ENCODE measurements at regions not wholly inside any gene's neighbourhood (a gene's known extent, or its start where the extent isn't known, plus 50 kb on each side); places are given as distances from the start of the nearest gene placed in this dataset.
"Not testable (repeated sequence)": the region's sequence is repeated elsewhere in the genome, so short reads cannot be mapped to it uniquely, and the experiment has no call there.

DNA sequence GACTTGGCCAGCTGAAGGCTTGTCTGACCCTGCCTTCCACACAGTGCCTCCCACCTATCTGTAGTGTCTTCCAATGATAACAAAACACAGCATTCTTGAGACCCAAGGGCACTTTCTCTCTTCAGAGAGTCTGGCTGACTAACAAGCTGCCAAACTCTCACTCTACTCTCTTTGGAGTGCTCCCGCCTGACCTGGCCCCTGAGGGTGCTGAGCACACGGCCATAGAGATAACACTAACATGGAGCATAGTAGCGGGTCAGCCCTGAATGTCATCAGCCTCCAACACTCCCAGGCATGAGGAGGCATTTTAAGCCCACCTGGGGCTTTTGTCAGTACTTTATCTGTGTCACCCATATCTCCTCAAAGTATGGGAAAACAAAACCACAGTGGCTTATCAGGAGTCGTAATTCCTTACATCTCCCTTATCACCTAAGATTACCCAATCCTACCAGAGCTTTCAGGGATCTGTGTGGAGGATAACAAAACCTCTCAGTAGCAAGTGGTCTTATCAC lies 160.3 kb upstream of the TCF4 start:
- peak; percentile 82 for DNase-seq

GRCh38 chr18:55744206-55744605 lies 156.2 kb upstream of the TCF4 start:
- DNase-seq, result no peak

DNA sequence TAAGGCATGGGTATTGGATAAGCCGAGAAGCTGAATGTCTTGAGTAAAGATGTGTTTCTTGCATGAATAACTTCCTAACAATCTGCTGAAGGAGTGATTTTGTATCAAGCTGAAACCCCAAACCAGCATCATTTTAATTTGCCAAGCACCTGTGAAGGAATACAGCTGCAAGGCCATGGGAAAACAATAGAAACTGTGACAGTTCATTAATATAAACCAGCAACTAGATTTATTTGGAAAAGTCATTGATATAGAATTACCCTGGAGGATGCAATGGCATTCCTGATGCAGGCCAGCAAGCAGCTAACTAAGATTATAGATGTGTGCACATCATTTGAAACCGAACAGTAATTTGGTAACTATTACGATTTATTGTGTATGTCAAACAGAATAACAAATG lies 155.7 kb upstream of the TCF4 start:
- no peak for DNase-seq

DNA sequence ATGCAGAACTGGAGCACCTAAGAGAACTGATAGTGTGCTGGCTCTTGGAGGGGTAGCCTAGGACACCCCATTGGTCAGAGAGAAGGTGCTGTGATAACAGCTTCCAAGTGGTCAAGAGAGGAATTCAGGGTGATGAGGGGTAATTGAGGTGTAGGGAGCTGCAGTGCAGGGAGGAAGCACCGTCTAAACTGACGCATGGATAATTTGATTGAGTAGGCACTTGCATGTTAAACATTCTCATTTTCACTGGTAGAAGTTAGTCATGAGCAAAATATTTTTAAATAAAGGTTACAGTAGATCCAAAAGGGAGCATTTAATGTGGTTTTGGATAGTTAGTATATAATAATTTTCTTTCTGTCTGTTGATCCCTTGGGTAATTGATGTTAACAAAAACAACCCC lies 155.1 kb upstream of the TCF4 start:
- no peak for DNase-seq

GRCh38 chr18:55739488-55739887 lies 151.5 kb upstream of the TCF4 start:
- DNase-seq, result no peak

- peak; percentile 42 for DNase-seq
These were observed 150.6 kb upstream of the TCF4 start for GRCh38 chr18:55738483-55739114.

DNA sequence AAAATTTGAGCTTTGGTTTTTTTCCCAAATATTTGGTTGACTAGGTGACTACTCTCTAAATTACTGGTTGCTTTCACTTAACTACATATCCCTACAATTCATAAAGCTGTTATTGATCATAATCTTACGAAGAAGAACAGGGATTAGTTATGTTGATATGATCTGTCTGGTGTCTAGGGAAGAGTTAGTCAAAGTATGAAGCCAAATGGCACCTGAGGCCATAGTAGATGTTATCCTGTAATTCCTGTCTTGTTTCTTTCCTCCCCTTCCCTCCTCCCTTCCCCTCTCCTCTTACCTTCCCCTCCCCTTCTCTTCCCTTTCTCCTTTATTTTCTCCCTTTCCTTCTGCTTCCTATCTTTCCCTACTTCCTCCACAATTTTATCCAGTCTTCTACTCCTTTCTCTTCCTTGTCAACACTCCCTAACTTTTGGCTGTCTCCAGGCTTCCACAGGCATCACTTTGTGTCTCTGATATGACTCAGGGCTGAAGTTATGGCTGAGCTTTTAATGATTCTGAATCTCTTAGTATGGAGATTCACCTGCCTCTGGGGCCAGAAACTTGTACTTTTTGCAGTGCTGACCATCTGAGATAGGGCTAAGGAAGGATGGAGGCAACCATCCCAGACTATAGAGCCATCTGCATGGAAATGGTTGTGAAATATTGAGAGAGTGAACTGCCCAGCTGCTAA lies 149.9 kb upstream of the TCF4 start:
- no peak for DNase-seq

DNA sequence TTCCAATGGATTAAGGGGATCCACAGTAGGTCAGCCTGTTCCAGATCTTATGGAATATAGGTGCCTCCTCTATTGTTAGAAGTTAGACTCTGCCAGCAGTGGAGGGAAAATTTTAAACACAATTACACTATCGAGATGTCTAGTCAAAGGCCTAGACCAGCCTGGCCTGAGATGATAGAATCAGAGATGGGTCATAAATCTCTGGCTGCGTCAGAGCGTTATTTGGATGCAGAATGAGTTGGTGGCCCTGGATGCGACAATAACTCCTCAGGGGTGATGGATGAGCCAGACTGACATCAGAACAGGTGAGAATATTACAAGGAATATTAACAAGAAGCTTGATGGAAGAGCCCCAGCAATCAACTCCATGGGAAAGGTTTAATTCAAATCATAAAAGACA lies 149.3 kb upstream of the TCF4 start:
- DNase-seq, result no peak

GRCh38 chr18:55735969-55736368 lies 148.0 kb upstream of the TCF4 start:
- no peak for DNase-seq

DNA sequence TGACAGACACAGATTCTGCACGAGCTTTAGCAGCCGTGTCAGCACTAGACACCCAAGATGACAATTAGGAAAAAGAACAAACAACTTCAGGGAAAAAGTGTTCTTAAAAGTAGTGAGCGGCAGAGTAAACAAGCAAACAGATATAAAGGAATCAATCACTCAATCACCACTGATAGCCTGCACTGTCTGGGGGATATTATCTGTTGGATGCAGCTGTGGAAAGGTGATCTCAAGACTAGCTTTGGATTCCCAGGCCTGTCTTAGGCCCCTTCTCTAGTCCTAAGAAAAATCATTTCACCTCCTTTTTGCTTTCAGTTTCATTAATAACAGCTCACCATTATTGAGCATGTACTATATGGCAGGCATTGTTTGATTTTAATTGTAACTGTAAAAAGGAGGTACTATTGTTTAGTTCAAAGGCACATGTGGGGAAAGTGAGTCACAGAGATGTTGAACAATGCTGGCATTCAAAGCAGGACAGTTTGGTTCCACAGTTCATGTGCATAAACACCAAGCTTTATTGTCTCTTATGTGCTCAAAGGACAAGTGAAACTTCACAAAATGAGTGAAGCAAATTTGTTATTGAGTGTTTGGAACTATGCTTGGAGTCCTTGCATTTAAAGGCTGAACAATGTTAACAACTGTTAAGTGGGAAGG lies 147.3 kb upstream of the TCF4 start:
- no peak for DNase-seq

DNA sequence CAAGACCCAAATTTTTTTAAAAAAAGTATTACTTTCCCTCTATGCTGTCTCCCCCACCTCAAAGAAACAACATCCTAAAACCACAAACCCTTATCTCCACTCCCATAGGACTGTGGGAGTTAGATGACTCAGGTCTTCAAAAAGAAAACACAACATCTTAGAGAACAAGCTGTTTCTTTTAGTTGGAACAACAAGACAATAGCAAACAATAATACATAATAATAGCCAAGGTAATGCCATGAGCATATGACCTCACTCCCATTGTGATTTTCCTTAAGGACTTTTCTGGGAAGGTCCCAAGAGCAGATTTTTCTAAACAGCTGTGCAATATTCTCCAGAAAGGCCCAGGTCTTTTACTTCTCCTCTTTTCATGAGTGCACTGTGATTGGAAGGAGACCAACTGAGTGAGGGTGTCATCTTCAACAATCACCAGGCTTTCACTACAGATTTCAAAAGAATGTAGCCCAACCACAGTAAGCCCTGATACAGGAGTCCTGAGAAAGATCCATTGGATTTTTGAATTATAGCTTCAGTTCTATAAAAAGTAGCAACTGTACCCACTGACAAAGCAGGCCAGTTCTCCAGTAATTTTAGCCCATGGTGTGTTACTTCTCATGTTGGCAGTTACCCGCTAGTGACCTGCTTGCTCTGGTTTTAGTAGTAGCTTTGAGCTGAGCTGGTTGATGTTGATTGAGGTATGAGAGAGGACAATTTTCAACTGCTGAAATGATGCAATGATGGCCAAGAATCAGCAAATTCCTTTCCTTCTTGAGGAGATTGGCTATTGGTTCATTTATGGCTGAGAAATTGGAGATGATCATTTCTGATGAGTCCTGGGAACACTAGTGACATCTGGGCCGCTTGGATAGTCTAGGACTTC lies 144.5 kb upstream of the TCF4 start:
- DNase-seq, result peak; percentile 52

GRCh38 chr18:55731594-55732042 lies 143.6 kb upstream of the TCF4 start:
- DNase-seq, result no peak

- DNase-seq, result not testable (repeated sequence)
These were observed 133.0 kb upstream of the TCF4 start for GRCh38 chr18:55721006-55721405.

GRCh38 chr18:55713707-55714106 lies 125.7 kb upstream of the TCF4 start:
- no peak for DNase-seq

DNA sequence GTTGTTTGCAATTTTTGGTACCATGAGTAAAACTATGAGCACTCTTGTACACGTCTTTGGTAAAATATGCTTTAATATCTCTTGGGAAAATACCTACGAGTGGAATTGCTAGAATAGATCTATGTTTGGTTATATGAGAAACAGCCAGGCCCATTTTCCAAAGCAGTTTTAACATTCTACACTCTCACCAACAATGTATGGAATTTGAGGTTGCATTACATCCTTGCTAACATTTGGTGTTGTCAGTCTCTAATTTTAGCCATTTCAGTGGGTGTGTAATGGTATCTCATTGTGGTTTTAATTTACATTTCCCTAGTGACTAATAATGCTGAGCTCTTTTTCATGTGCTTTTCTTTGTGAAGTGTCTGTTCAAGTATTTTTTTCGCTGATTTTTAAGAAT lies 118.9 kb upstream of the TCF4 start:
- no peak for DNase-seq

- no peak for DNase-seq
These were observed 111.3 kb upstream of the TCF4 start for GRCh38 chr18:55699233-55699765.

DNA sequence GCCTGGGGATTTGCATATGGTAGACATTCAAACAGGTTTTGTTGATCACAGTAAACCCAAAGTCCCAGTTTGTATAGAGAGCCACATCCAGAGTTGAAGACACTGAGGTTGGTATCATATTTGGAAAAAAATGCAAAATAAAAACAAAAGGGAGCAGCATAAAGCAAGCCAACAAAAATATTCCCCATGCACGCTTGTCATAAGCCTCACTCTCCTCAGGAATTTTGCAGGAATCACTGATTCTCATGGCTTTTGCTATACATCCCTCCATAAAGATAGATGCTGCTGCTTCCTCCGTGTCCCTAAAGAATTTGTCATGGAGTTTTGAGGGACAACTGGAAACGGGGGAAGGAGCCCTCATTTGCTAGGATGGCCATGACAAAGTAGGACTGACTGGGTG lies 108.8 kb upstream of the TCF4 start:
- DNase-seq, result no peak

- no peak for DNase-seq
These were observed 107.1 kb upstream of the TCF4 start for GRCh38 chr18:55695091-55695490.

DNA sequence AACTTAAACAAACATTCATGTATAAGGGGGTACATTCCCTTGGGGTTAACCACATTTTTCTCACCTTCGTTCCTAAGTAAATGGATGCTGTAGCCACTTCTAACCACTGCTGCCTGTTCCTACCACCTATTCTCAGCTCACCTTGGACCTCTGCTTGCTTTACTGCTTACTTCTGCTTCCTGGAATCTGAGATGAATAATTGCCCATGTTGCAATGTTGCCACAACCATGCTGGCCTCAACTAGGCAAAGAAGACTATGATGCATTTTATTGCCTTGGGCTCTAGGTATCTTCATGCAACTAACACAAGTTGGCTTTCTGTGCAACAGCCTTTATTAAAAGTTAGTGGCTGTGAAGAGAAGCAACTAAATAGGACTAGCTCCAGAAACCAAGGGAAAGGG lies 106.3 kb upstream of the TCF4 start:
- peak; percentile 13 for DNase-seq

GRCh38 chr18:55688030-55688429 lies 100.0 kb upstream of the TCF4 start:
- no peak for DNase-seq

GRCh38 chr18:55687106-55687505 lies 99.1 kb upstream of the TCF4 start:
- DNase-seq, result no peak

DNA sequence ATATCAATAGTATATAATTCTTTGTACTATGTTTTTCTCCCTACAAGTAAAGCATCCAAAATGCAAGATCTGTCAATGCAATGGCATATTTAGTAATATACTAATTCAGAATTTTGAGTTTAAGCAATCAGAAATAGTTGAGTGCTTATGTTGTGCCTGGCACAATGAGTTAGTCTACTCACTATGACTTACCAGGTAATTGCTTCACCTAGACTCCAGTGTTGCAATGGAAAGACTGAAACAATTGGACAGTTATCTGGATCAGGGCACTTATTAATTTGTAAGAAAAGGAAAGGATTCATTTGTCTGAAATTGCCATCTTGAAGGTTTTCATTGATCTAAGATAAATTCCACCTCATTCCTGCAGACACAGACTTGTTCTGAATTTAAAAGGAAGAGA lies 97.6 kb upstream of the TCF4 start:
- DNase-seq, result no peak
